ENCODE measurements at regions not wholly inside any gene's neighbourhood (a gene's known extent, or its start where the extent isn't known, plus 50 kb on each side); places are given as distances from the start of the nearest gene placed in this dataset.

DNA sequence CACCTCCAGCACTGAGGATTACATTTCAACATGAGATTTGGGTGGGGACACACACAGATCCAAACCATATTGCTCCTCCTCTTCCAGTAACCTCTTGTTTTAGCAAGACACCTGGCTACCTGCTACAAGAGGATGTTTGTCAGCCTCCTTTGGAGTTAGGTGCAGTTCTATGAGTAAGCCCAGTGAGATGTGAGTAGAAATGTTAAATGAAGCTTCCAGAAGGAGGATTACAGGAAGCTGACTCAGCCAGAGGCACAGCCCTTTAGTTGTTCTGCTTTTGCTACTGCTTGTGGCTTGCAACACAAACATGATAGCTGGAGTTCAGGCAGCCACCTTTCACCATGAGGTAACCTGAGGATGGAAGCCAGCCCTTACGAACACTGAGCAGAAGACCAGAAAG lies 382.7 kb upstream of the RNF32 start:
- H3K4me1 ChIP-seq (ENCODE audit: control insufficient read depth in 2 of 2, insufficient read depth in 2 of 2, low read length in 2 of 2), result no peaks in the 10 kb centered on the region
- H3K4me3 ChIP-seq (ENCODE audit: control extremely low read depth in 1 of 5, extremely low read depth in 1 of 5, insufficient read depth in 1 of 5, low read depth in 2 of 5, low read length in 4 of 5), result no peak overlapping the region
- DNase-seq, result no peak
- H3K4me1 Mint-ChIP-seq, result no peaks in the 10 kb centered on the region
- H3K9me3 Mint-ChIP-seq (ENCODE audit: insufficient read depth), result no peaks in the 10 kb centered on the region
- WGBS (ENCODE audit: insufficient coverage), result 80% methylated on average over 1 of the region's 1 CpG
- H3K4me2 ChIP-seq (replicated peaks; ENCODE audit: low read depth, low read length, poor library complexity, severe bottlenecking), result no peak overlapping the region
- ChIA-PET POLR2A (no interaction called here), CTCF (no interaction called here)
- H3K79me2 ChIP-seq (ENCODE audit: control insufficient read depth, insufficient read depth, low read length), result no peaks in the 10 kb centered on the region
- H3K9ac ChIP-seq (ENCODE audit: low read length), result no peak overlapping the region
- H3K27ac Mint-ChIP-seq, result no peak overlapping the region
- H3K27ac ChIP-seq (ENCODE audit: low read length in 2 of 2), result no peak overlapping the region
- no peaks in the 10 kb centered on the region for H4K20me1 ChIP-seq (ENCODE audit: control insufficient read depth, insufficient read depth, low read length, poor library complexity, severe bottlenecking)
- intact Hi-C loops (cut with micrococcal nuclease), result no loop called here
- ATAC-seq (ENCODE audit: low read depth), result no peak
- no peak overlapping the region for H2AFZ ChIP-seq (ENCODE audit: insufficient read depth, low read depth, low read length, poor library complexity, severe bottlenecking)
- TF ChIP-seq, protein P1, sequence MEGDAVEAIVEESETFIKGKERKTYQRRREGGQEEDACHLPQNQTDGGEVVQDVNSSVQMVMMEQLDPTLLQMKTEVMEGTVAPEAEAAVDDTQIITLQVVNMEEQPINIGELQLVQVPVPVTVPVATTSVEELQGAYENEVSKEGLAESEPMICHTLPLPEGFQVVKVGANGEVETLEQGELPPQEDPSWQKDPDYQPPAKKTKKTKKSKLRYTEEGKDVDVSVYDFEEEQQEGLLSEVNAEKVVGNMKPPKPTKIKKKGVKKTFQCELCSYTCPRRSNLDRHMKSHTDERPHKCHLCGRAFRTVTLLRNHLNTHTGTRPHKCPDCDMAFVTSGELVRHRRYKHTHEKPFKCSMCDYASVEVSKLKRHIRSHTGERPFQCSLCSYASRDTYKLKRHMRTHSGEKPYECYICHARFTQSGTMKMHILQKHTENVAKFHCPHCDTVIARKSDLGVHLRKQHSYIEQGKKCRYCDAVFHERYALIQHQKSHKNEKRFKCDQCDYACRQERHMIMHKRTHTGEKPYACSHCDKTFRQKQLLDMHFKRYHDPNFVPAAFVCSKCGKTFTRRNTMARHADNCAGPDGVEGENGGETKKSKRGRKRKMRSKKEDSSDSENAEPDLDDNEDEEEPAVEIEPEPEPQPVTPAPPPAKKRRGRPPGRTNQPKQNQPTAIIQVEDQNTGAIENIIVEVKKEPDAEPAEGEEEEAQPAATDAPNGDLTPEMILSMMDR (IDR thresholded peaks at IDR 0.05), result no peak
- no peak for TF ChIP-seq EZH2 (IDR thresholded peaks at IDR 0.05; ENCODE audit: borderline replicate concordance, insufficient read depth, low read depth, low read length, poor library complexity, severe bottlenecking)
- H3K27me3 Mint-ChIP-seq, result no peaks in the 10 kb centered on the region
- no peak overlapping the region for H3K4me3 Mint-ChIP-seq
- no peaks in the 10 kb centered on the region for H3K36me3 ChIP-seq (replicated peaks in 1 of 2; ENCODE audit: control extremely low read depth in 1 of 2, control insufficient read depth in 1 of 2, extremely low read depth in 1 of 2, insufficient read depth in 2 of 2, low read length in 1 of 2)
- H3K9me3 ChIP-seq (ENCODE audit: control extremely low read depth in 1 of 3, control insufficient read depth in 2 of 3, insufficient read depth in 1 of 3, low read length in 2 of 3), result peaks cover 0 to 9% (median 0%) of the 10 kb centered on the region in 3 donors
- no peaks in the 10 kb centered on the region for H3K27me3 ChIP-seq (replicated peaks in 1 of 4; ENCODE audit: control extremely low read depth in 1 of 4, control insufficient read depth in 3 of 4, insufficient read depth in 4 of 4, low read length in 3 of 4)

DNA sequence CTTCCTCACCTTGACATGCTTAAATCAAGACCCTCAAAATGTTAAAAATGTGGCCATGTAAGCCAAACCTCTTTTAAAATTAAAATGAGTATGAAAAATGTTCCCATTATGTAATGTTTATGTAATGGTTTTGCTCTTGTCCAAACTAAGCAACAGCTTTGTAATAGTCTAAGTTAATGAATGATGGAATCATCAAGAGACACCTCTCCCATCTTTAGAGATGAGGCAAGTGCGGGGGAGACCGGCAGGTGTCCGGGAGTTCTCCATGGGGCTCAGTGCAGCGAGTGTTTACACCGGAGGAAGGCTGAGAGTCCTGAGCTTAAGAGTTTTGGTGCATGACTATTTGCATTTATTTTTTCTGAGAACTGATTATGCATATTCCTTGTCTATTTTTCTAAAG lies 384.9 kb upstream of the RNF32 start:
- no peaks in the 10 kb centered on the region for H3K36me3 ChIP-seq (replicated peaks in 1 of 2; ENCODE audit: control extremely low read depth in 1 of 2, control insufficient read depth in 1 of 2, extremely low read depth in 1 of 2, insufficient read depth in 2 of 2, low read length in 1 of 2)
- POLR2A ChIA-PET, result no interaction called here
- no peak overlapping the region for H3K27ac ChIP-seq (ENCODE audit: low read length in 2 of 2)
- intact Hi-C loops (cut with micrococcal nuclease), result no loop called here
- no peaks in the 10 kb centered on the region for H3K27me3 ChIP-seq (replicated peaks in 1 of 4; ENCODE audit: control extremely low read depth in 1 of 4, control insufficient read depth in 3 of 4, insufficient read depth in 4 of 4, low read length in 3 of 4)
- H4K20me1 ChIP-seq (ENCODE audit: control insufficient read depth, insufficient read depth, low read length, poor library complexity, severe bottlenecking), result no peaks in the 10 kb centered on the region
- 100% methylated on average over 1 of the region's 5 CpGs for WGBS (ENCODE audit: insufficient coverage)
- Mint-ChIP-seq H3K27me3 (peaks cover 7% of the 10 kb centered on the region), H3K4me1 (no peaks in the 10 kb centered on the region), H3K9me3 (ENCODE audit: insufficient read depth) (no peaks in the 10 kb centered on the region), H3K4me3 (no peak overlapping the region), H3K27ac (no peak overlapping the region)
- H3K9ac ChIP-seq (ENCODE audit: low read length), result no peak overlapping the region
- H3K4me3 ChIP-seq (ENCODE audit: control extremely low read depth in 1 of 5, extremely low read depth in 1 of 5, insufficient read depth in 1 of 5, low read depth in 2 of 5, low read length in 4 of 5), result no peak overlapping the region
- H3K9me3 ChIP-seq (ENCODE audit: control extremely low read depth in 1 of 3, control insufficient read depth in 2 of 3, insufficient read depth in 1 of 3, low read length in 2 of 3), result peaks cover 0 to 9% (median 0%) of the 10 kb centered on the region in 3 donors
- CTCF ChIA-PET, result no interaction called here
- H3K4me1 ChIP-seq (ENCODE audit: control insufficient read depth in 2 of 2, insufficient read depth in 2 of 2, low read length in 2 of 2), result no peaks in the 10 kb centered on the region
- H3K4me2 ChIP-seq (replicated peaks; ENCODE audit: low read depth, low read length, poor library complexity, severe bottlenecking), result no peak overlapping the region
- ATAC-seq (ENCODE audit: low read depth) (no peak), DNase-seq (no peak)
- TF ChIP-seq, protein P1 (IDR thresholded peaks at IDR 0.05), result no peak
- TF ChIP-seq EZH2 (IDR thresholded peaks at IDR 0.05; ENCODE audit: borderline replicate concordance, insufficient read depth, low read depth, low read length, poor library complexity, severe bottlenecking), result no peak
- H2AFZ ChIP-seq (ENCODE audit: insufficient read depth, low read depth, low read length, poor library complexity, severe bottlenecking), result no peak overlapping the region
- no peaks in the 10 kb centered on the region for H3K79me2 ChIP-seq (ENCODE audit: control insufficient read depth, insufficient read depth, low read length)

Measured in B cell (primary cell).